Ascending aorta (tissue), 2 donors: ENCODE measurements at regions not wholly inside any gene's neighbourhood (a gene's known extent, or its start where the extent isn't known, plus 50 kb on each side); places are given as distances from the start of the nearest gene placed in this dataset.

Experiments
- DNase-seq, 2 donors: peaks; one replicate each; pipeline ENCODE4 v3.0.0-alpha.2; 2019; ENCODE audit warnings: low spot score in 2 of 2
- H3K27ac ChIP-seq, 2 donors: fragments of 200-600 bp; sonication (generic); one replicate each; pipeline ENCODE4 v1.5.1; 2016 to 2017; ENCODE audit warnings: mild to moderate bottlenecking in 1 of 2
- H3K27me3 ChIP-seq: fragments of 200-600 bp; sonication (generic); one replicate; pipeline ENCODE4 v1.5.1; 2017
- H3K36me3 ChIP-seq, 2 donors: fragments of 200-600 bp; sonication (generic); one replicate each; pipeline ENCODE4 v1.5.1; 2016
- H3K4me1 ChIP-seq, 2 donors: fragments of 200-600 bp; sonication (generic); one replicate each; pipeline ENCODE4 v1.5.1; 2016 to 2017; ENCODE audit warnings: mild to moderate bottlenecking in 1 of 2
- H3K4me3 ChIP-seq, 2 donors: fragments of 200-600 bp; sonication (generic); one replicate each; pipeline ENCODE4 v1.5.1; 2016 to 2017; ENCODE audit warnings: mild to moderate bottlenecking in 1 of 2
- H3K9me3 ChIP-seq, 2 donors: fragments of 200-600 bp; sonication (generic); one replicate each; pipeline ENCODE4 v1.5.1; 2016
- intact Hi-C: fragments of 100-400 bp; cut with DNase I; formaldehyde crosslinking; loops from one replicate; pipeline ENCODE4 v1.15.1; 2023
- TF ChIP-seq, protein P1 (sequence below), 3 experiments: fragments of 200-600 bp in 2 of 3; fragments of 450-650 bp in 1 of 3; sonication (generic) in 2 of 3; IDR thresholded peaks; one replicate each; pipeline ENCODE4 v1.5.1; 2016 to 2019; ENCODE audit warnings: antibody characterized with exemption in 3 of 3, mild to moderate bottlenecking in 1 of 3, moderate library complexity in 1 of 3

- Histone ChIP-seq H3K27ac (peak overlapping the region; percentile 87 to 91), H3K27me3 (no peaks in the 10 kb centered on the region), H3K36me3 (no peaks in the 10 kb centered on the region), H3K4me3 (no peak overlapping the region), H3K4me1 (peaks cover 4 to 20% of the 10 kb centered on the region in 2 donors), H3K9me3 (no peaks in the 10 kb centered on the region)
- TF ChIP-seq, protein P1, sequence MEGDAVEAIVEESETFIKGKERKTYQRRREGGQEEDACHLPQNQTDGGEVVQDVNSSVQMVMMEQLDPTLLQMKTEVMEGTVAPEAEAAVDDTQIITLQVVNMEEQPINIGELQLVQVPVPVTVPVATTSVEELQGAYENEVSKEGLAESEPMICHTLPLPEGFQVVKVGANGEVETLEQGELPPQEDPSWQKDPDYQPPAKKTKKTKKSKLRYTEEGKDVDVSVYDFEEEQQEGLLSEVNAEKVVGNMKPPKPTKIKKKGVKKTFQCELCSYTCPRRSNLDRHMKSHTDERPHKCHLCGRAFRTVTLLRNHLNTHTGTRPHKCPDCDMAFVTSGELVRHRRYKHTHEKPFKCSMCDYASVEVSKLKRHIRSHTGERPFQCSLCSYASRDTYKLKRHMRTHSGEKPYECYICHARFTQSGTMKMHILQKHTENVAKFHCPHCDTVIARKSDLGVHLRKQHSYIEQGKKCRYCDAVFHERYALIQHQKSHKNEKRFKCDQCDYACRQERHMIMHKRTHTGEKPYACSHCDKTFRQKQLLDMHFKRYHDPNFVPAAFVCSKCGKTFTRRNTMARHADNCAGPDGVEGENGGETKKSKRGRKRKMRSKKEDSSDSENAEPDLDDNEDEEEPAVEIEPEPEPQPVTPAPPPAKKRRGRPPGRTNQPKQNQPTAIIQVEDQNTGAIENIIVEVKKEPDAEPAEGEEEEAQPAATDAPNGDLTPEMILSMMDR (IDR thresholded peaks at IDR 0.05): no peak
- peak in 1 of 2 donors; percentile 69 for DNase-seq
- intact Hi-C loops: no loop called here
Measured at GRCh38 chrX:39753293-39753996, 344.3 kb downstream of the BCOR start.

- no peaks in the 10 kb centered on the region for H3K36me3 ChIP-seq
- no peaks in the 10 kb centered on the region for H3K9me3 ChIP-seq
- H3K27me3 ChIP-seq: no peaks in the 10 kb centered on the region
- H3K4me3 ChIP-seq: no peak overlapping the region
- TF ChIP-seq, protein P1 (IDR thresholded peaks at IDR 0.05): no peak
- DNase-seq: peak; percentile 74 to 95
- intact Hi-C loops: loop anchor here (2.0 to 5.0 kb wide), 2 partner anchors 19 to 152 kb away; no protein-coding TSS in a partner anchor
- peak overlapping the region; percentile 87 to 91 for H3K27ac ChIP-seq
- peaks cover 3 to 21% of the 10 kb centered on the region in 2 donors for H3K4me1 ChIP-seq
Measured at GRCh38 chrX:39755143-39756032, 342.4 kb downstream of the BCOR start.

DNA sequence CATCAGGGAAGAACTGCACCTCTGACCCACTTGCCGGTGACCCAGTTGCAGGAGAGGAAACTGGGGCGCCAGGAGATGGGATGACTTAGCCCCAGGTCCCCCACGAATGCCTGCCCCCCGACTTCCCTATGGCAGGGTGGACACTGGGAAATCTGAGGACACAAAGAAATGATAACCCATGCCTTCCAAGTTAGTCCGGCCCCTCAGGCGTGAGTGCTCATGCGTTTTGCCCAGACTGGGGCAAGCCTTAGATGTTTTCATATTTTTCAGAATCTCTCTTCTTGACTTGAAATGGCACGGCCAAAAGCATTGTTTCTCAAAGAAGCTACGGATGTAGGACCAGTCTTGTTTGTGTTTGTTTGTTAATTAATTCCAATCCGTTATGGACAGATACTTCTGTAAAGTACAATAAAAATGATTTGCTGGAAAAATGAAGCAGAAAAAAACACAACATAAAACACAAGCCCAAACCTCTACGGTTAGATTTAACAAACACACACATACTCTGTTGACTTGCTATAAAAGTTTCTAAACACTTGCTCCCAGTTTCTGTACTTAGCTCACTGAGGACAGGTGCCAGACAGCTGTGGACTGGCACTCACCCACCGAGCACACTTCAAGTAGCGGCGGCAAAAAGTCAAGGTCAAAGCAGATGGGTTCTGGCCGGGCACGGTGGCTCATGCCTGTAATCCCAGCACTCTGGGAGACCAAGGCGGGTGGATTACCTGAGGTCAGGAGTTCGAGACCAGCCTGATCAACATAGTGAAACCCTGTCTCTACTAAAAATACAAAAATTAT, 341.5 kb downstream of the BCOR start:
- Histone ChIP-seq H3K27ac (peak overlapping the region; percentile 58 to 78), H3K36me3 (no peaks in the 10 kb centered on the region), H3K9me3 (no peaks in the 10 kb centered on the region), H3K27me3 (no peaks in the 10 kb centered on the region), H3K4me3 (no peak overlapping the region), H3K4me1 (peaks cover 3 to 21% of the 10 kb centered on the region in 2 donors)
- intact Hi-C loops: loop anchor here (5.0 kb wide), 1 partner anchor 151 kb away; no protein-coding TSS in a partner anchor
- no peak for DNase-seq
- TF ChIP-seq, protein P1 (IDR thresholded peaks at IDR 0.05): no peak

DNA sequence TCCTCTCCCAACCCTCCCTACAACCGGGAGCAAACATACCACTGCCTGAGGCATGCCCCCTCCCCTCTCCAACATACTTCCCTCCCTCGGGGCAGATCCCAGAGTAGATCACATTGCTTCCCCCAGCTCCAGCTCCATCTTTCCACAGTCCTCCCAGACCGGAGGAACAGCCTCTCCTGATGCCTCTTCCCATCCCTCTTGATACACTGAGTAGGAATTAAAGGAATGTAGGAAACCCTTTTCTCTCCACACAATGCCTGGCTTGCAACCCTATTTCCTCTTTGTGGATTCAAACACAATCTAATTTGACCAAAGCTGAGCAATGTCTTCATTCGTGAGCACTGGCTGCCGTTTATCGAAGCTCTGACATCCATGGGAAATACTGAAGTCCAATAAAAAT, 339.8 kb downstream of the BCOR start:
- Histone ChIP-seq H3K27ac (peak overlapping the region; percentile 71 to 90), H3K4me1 (peaks cover 3 to 19% of the 10 kb centered on the region in 2 donors)
- intact Hi-C loops: loop anchor here (2.0 to 5.0 kb wide), 2 partner anchors 55 to 149 kb away; no protein-coding TSS in a partner anchor

More for the DNA sequence above, 339.8 kb downstream of the BCOR start:
- no peak overlapping the region for H3K4me3 ChIP-seq
- no peaks in the 10 kb centered on the region for H3K9me3 ChIP-seq
- H3K27me3 ChIP-seq: no peaks in the 10 kb centered on the region
- DNase-seq: no peak
- TF ChIP-seq, protein P1 (IDR thresholded peaks at IDR 0.05): no peak
- no peaks in the 10 kb centered on the region for H3K36me3 ChIP-seq
